ENCODE measurements at regions not wholly inside any gene's neighbourhood (a gene's known extent, or its start where the extent isn't known, plus 50 kb on each side); places are given as distances from the start of the nearest gene placed in this dataset.
A peak's percentile ranks its signal among the peaks of the same experiment; 100 is the strongest.

- no peak for DNase-seq (ENCODE audit: low spot score)
These were observed 855.9 kb upstream of the PHF14 start for GRCh38 chr7:10117815-10118214.

DNA sequence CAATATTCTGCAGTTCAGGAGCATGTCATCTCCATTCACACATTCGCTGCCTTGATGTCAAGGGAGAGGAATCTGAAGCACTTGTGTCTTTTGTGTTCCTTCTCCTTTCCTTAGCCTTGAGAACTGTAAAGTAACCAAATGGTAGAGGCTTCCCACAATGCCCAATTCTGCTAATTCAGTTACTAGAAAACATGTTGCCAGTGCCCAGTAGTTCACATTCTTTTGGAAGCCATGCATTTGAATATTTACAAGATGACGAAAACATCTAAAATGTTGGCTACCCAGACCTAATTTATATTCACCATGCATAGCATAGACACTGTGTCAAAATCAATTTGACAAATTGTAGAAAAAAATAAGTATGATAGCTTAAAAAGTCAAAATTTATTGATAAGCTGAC, 852.7 kb upstream of the PHF14 start:
- DNase-seq (ENCODE audit: low spot score): no peak

GRCh38 chr7:10121631-10122030, 852.0 kb upstream of the PHF14 start:
- DNase-seq (ENCODE audit: low spot score): no peak

DNA sequence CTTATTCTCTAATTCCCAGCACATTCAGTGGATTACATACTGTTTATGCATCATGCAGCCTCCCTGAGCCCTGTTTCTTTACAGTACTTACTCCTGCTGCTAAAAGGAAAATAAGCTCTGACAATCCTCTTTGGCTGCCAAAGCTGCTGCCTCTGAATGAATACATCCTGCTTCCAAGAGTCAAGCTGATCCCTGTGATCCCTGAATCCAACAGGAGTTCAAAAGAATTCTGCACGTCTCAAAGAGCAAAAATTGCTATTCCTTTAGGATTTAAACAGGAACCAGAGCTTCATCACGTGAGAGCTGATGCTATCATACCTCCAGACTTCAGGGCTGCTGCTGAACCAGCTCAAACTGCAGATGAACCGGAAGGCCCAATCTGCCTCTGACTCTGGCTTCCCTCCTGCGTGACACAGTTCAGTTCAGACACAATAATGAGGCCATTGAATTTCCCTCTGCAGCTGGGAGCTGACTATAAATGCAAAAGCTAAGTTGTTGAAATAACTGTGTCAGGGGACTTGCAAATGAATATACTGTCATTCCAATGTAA, 851.0 kb upstream of the PHF14 start:
- no peak for DNase-seq (ENCODE audit: low spot score)

GRCh38 chr7:10128748-10129147, 844.9 kb upstream of the PHF14 start:
- peak; percentile 37 for DNase-seq (ENCODE audit: low spot score)

GRCh38 chr7:10138087-10138854, 835.4 kb upstream of the PHF14 start:
- no peak for DNase-seq (ENCODE audit: low spot score)

DNA sequence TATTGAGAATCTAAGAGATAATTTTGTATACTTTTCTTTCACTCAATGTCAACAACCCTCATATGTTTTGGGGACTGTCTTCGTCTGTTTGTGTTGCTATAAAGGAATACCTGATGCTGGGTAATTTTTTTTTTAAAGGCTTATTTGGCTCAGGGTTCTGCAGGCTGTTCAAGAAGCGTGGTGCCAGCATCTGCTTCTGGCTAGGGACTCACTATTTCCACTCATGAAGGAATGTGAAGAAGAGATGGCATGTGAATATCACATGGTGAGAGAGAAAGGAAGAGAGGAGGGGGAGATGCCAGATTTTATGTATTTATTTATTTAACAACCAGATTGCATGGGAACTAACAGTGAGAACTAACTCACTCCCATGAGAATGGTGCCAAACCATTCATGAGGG, 827.4 kb upstream of the PHF14 start:
- DNase-seq (ENCODE audit: low spot score): no peak

DNA sequence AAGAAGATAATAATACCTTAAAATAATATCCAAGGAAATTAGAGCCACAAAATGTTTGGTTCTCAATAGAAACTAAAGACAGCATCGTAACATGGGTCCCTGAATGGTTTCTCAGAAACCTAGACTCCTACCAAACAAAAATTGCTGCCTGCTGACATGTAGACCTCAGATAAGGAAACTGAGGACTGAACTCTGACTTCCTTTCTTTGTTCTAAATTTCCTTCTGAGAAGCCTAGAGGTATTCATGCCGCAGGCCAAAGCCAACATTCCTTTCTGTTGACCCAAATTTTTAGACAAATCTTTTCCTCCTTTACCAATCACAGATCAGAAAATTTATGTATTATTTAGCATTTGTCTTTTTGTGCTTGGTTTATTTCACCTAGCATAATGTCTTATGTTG, 816.7 kb upstream of the PHF14 start:
- DNase-seq (ENCODE audit: low spot score): no peak

DNA sequence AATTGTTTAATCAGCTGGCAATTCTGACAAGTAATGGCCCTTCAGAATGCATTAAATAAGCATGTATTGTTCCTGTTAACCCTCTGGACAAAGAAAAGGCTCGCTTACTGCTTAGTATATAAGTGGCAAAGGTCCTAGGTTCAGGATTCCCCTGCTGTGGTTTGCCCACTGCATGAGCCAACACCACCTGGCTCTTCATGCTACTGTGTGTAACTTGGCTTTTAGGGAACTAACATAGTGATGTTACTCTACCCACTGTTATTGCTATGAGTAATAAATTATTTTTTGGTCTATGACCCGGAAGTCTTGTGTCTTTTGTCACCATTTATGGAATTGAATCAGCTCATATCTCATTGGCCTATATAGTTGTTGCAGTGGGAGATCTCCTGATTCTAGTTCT, 791.7 kb upstream of the PHF14 start:
- DNase-seq (ENCODE audit: low spot score): no peak

DNA sequence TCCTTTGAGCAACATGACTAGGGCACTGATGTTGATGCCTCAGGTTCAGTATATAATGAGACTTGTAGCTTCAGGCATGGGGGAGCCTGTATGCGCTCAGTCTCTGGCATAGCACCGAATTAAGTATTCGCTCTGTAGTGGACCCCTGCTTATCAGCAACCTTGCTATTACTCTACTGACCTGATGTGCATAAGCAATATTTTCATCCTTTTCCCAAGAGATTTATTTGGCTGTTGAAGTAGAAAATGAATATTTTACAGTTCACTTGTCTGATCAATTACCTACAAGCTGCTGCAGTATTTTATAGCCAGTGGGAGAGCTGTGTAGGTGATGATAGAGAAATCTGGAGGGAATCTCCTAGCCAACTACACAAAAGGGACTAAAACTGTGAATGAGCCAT, 781.6 kb upstream of the PHF14 start:
- no peak for DNase-seq (ENCODE audit: low spot score)

DNA sequence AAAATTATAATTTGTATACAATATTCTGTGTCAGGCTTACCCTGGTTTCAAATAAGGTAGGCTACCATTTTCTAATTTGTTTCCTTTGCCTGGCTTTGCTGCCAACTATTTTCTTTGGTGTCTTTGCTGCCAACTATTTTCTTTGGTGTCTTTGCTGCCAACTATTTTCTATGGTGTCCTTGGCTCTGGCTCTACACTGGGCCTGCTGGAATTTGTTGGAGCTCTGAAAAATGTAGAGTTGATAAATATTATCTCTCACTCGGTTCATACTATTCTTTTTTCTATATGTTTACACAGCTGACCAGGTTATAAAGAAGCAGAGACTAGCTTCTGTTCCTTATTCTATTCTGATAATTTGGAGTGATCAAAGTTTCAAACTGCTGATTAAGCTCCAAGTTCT, 768.0 kb upstream of the PHF14 start:
- no peak for DNase-seq (ENCODE audit: low spot score)

DNA sequence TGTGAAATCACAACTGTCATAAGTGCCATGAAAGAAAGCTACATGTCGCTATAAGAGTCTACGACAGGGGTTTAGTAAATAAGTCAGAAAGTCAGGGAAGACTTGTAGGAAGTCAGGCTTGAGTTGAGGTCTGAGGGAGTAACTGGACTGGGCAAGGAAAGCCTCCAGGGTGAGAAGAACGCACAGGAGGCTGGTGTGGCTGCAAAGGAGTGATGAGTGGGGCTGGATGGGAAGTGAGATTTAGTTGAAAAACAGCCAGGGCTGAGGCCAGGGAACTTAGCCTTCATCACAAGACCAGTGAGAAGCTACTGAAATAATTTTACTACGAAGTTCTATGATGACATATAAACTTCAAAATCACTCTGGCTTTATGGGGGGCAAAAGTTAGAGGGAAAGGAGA, 763.7 kb upstream of the PHF14 start:
- DNase-seq (ENCODE audit: low spot score): no peak

DNA sequence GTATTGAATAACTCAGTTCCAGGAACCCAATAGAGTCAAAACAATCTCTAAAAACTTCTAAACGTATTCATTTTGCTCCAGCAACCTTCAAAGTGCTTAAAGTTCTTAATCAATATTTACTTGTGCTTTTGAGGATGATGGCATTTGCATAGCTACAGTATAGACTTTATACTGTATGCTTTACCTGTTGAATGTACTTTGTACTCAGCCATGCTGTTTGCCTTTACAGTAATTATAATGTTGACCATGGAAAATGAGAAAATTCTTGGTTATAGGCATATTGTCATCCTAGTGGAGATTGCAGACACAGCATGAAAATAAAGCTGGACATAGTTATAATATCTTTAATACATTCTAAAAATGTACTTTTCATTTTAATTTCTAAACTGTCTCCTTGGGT, 762.7 kb upstream of the PHF14 start:
- DNase-seq (ENCODE audit: low spot score): no peak

DNA sequence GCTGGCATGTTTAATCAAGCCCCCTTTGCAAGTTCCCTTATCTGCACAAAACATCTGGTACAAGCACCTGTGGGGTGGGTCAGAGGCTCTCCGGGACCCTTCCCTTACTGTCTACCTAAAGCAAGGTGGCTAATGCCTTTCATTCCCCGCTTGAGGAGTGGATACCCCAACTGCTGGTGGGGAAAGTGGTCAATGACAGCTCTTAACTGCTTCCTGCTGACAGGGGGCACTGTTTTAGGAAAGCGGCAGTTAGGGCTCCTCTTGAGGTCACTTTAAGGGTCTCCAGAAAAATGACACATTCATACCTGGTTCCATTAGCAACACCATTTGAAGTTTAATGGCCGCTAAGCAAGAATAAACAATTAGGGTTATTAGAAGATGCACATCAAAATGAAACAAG, 761.8 kb upstream of the PHF14 start:
- DNase-seq (ENCODE audit: low spot score): no peak

GRCh38 chr7:10212649-10213048, 761.0 kb upstream of the PHF14 start:
- DNase-seq (ENCODE audit: low spot score): no peak

- no peak for DNase-seq (ENCODE audit: low spot score)
These were observed 757.2 kb upstream of the PHF14 start for GRCh38 chr7:10216462-10216861.

GRCh38 chr7:10221084-10221483, 752.6 kb upstream of the PHF14 start:
- DNase-seq (ENCODE audit: low spot score): no peak

DNA sequence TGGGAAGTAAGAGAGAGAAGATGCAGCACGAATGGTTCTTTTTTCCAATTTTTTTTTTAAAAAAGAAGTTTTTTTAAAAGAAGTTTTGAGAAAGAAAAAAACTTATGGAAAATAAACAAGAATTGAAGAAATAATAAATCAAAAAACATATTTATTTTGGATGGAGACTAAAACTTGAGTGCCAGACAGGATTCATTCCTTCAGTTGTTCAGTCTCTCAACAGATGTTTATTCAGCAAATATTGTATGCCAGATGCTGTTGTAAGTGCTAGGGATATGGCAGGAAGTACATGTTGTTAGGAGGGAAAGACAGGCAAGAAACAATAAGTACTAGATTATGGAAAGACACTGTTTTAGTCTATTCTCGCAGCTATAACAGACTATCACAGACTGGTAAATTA, 750.7 kb upstream of the PHF14 start:
- DNase-seq (ENCODE audit: low spot score): no peak

DNA sequence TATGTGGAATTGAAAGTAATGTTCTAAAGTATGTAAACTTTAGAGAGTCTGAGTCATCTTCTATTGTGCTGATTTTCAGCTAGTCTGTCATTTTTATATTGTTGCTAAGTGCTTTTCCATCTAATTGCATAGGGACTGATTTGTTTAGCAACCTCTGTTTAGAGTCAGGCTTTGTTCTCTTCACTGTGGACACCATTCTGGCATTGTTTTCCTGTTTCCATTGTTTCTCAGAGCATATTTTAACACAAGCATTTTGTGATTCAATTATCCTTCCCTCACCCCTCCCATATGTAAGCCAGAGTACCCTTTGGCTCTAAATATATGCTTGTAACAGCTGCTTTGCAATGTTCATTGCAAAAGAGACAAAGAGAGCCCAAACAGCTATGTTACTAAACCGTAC, 748.4 kb upstream of the PHF14 start:
- no peak for DNase-seq (ENCODE audit: low spot score)

DNA sequence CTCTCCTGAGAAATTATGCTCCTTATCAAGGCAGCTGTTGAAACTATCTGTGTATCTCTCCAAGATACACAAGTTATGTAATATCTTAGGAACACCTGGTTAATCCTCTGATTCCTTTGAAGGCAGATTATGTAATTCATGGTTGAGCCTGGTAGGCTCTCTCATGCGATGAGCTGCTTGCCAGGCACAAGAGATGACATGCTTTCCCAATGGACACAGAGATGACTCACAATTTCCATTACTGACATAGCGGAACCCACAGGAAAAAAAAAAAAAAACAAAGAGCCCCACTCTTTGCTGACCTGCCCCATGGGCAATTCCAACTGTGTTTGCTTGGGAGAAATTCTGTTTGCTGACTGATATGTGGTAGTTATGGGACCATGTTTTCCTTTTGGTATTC, 736.4 kb upstream of the PHF14 start:
- no peak for DNase-seq (ENCODE audit: low spot score)

GRCh38 chr7:10238641-10239040, 735.0 kb upstream of the PHF14 start:
- DNase-seq (ENCODE audit: low spot score): no peak

- no peak for DNase-seq (ENCODE audit: low spot score)
These were observed 733.9 kb upstream of the PHF14 start for GRCh38 chr7:10239695-10240345.

DNA sequence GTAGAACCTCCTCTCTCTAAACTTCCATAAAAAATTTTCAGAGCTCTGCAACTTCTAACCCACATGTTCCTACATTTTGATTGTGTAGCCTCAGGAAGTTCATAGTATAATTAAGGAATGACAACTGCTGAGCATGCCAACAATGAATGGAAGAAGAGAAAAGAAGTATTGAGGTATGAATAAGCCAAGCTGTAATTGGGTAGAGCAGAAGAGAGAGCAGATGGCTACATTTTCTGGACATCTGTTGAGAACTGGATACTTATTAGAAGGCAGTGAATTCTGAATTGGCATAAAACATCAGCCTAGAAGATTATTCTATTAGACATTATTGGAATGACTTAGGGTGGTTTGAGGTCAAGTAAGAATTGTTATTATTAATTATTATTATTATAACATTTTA, 728.3 kb upstream of the PHF14 start:
- no peak for DNase-seq (ENCODE audit: low spot score)

Data from HT-29 (cell line).